ENCODE measurements at regions not wholly inside any gene's neighbourhood (a gene's known extent, or its start where the extent isn't known, plus 50 kb on each side); places are given as distances from the start of the nearest gene placed in this dataset.
A peak's percentile ranks its signal among the peaks of the same experiment; 100 is the strongest.
"Not testable (repeated sequence)": the region's sequence is repeated elsewhere in the genome, so short reads cannot be mapped to it uniquely, and the experiment has no call there.

DNA sequence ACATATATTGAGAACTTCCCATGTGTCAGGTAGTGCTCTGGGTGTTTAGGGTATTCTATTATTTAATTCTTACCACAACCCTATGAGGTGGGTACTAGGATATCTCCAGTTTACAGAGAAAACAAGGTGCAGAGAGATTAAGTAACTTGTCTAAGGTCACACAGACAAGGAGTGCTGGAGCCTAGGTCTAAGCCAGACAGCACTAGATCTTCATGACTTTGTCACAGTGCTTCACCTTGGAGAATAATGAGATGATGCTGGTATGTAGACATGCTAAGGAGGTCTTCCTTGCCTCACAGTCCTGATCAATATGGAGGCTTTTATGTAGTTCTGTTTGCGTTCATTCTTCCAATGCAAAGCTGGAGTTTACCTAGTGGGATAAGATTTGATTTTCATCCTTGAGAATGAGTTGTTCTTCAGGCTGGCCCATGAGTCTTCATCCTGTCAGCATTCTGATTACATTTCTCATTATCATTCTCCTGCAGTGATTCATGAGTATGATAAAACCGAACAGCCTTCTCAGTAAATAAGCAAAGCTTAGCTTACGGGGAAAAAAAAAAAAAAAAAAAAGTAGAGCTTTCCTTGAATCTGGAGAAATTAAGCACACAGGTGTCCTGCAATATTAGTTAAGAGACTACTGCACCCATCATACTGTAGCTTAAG lies 176.3 kb downstream of the C9orf152 start:
- TF ChIP-seq, protein P1, sequence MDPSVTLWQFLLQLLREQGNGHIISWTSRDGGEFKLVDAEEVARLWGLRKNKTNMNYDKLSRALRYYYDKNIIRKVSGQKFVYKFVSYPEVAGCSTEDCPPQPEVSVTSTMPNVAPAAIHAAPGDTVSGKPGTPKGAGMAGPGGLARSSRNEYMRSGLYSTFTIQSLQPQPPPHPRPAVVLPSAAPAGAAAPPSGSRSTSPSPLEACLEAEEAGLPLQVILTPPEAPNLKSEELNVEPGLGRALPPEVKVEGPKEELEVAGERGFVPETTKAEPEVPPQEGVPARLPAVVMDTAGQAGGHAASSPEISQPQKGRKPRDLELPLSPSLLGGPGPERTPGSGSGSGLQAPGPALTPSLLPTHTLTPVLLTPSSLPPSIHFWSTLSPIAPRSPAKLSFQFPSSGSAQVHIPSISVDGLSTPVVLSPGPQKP (IDR thresholded peaks at IDR 0.05; ENCODE audit: low read depth, low read length), result no peak
- TF ChIP-seq RARB (CRISPR knock-in tag; IDR thresholded peaks at IDR 0.05), result no peak
- TF ChIP-seq HOXB13 (CRISPR knock-in tag; IDR thresholded peaks at IDR 0.05; ENCODE audit: low read depth), result no peak
- no peak for TF ChIP-seq ATOH8 (CRISPR knock-in tag; IDR thresholded peaks at IDR 0.05; ENCODE audit: low read depth)
- TF ChIP-seq JUN (IDR thresholded peaks at IDR 0.05), result no peak
- 0 out of 4 replicates have a peak, but pooled peaks of 1 of the 2 experiments have one; percentile 3 for TF ChIP-seq CEBPB (IDR thresholded peaks at IDR 0.05)
- TF ChIP-seq ZFP36 (IDR thresholded peaks at IDR 0.05; ENCODE audit: borderline replicate concordance, partially characterized antibody), result no peak
- no peak for TF ChIP-seq CTCF (IDR thresholded peaks at IDR 0.05)
- no peak for TF ChIP-seq POLR2AphosphoS2 (conservative IDR thresholded peaks at IDR 0.05; ENCODE audit: low read length)
- no peak for TF ChIP-seq ZC3H11A (IDR thresholded peaks at IDR 0.05)
- peak; percentile 60; the same call in 1 of the 2 replicates for TF ChIP-seq FOSL2 (IDR thresholded peaks at IDR 0.05)
- peak; percentile 81 for TF ChIP-seq FOSL2 (CRISPR knock-in tag; IDR thresholded peaks at IDR 0.05)
- no peak for TF ChIP-seq CBX8 (IDR thresholded peaks at IDR 0.05)
- TF ChIP-seq EHMT2 (IDR thresholded peaks at IDR 0.05; ENCODE audit: low read depth), result no peak
- TF ChIP-seq SMC3 (IDR thresholded peaks at IDR 0.05), result no peak
- peak; percentile 68 for TF ChIP-seq JUNB (IDR thresholded peaks at IDR 0.05)
- peak; percentile 62; the same call in 1 of the 2 replicates for TF ChIP-seq GATA3 (IDR thresholded peaks at IDR 0.05; ENCODE audit: borderline replicate concordance)
- TF ChIP-seq CHD2 (IDR thresholded peaks at IDR 0.05; ENCODE audit: low read length, partially characterized antibody), result no peak
- TF ChIP-seq TFCP2L1 (CRISPR knock-in tag; IDR thresholded peaks at IDR 0.05), result no peak
- TF ChIP-seq, protein P2, sequence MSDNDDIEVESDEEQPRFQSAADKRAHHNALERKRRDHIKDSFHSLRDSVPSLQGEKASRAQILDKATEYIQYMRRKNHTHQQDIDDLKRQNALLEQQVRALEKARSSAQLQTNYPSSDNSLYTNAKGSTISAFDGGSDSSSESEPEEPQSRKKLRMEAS (IDR thresholded peaks at IDR 0.05), result no peak
- TF ChIP-seq NFE2L2 (conservative IDR thresholded peaks at IDR 0.05; ENCODE audit: low read length), result no peak
- TF ChIP-seq TP53 (CRISPR knock-in tag; IDR thresholded peaks at IDR 0.05), result no peak
- peak; percentile 34 to 60 for DNase-seq (ENCODE audit: low read depth in 1 of 2, low spot score in 1 of 2)
- no peaks in the 10 kb centered on the region for H3K9me3 ChIP-seq
- H3K4me2 ChIP-seq, result peak overlapping the region; percentile 29
- ChIA-PET CTCF (interaction anchor here (0.6 to 1.9 kb wide), 8 partner anchors 14 to 458 kb away, joined by 3 to 6 read pairs (median 3); no protein-coding TSS in a partner anchor), POLR2A (interaction anchor here (0.6 to 1.0 kb wide), 3 partner anchors 15 to 20 kb away, joined by 3 to 5 read pairs (median 4); no protein-coding TSS in a partner anchor)
- H3K27ac ChIP-seq, result peak overlapping the region; percentile 47 to 60; a peak in 5 of 6 replicates
- no peak overlapping the region for H3K4me3 ChIP-seq
- peaks cover 34% of the 10 kb centered on the region for H3K4me1 ChIP-seq
- no peak for FAIRE-seq
- WGBS (ENCODE audit: missing lambda C conversion rate), result 3% methylated on average over 3 of the region's 3 CpGs
- ATAC-seq, result peak; percentile 81 to 88

GRCh38 chr9:110032532-110032931 lies 175.4 kb downstream of the C9orf152 start:
- CTCF ChIA-PET, result interaction anchor here (0.6 to 1.0 kb wide), 3 partner anchors 55 to 444 kb away, joined by 3 read pairs; no protein-coding TSS in a partner anchor
- not testable (repeated sequence) for ATAC-seq; H3K4me3 ChIP-seq; H3K27ac ChIP-seq; H3K4me2 ChIP-seq; H3K9me3 ChIP-seq; DNase-seq (ENCODE audit: low read depth in 1 of 2, low spot score in 1 of 2); FAIRE-seq
- POLR2A ChIA-PET, result interaction anchor here (0.6 kb wide), 1 partner anchor 16 kb away, joined by 3 read pairs; no protein-coding TSS in a partner anchor
- 97% methylated on average over 7 of the region's 7 CpGs for WGBS (ENCODE audit: missing lambda C conversion rate)
- H3K4me1 ChIP-seq, result peaks cover 34% of the 10 kb centered on the region

Measured in A549 (cell line).